IPS DF 6.9 (cell line): ENCODE measurements at regions not wholly inside any gene's neighbourhood (a gene's known extent, or its start where the extent isn't known, plus 50 kb on each side); places are given as distances from the start of the nearest gene placed in this dataset.
"Not testable (repeated sequence)": the region's sequence is repeated elsewhere in the genome, so short reads cannot be mapped to it uniquely, and the experiment has no call there.

Experiments
- DNase-seq: peaks from one replicate; pipeline ENCODE4 v3.0.0-alpha.2; 2013; ENCODE audit warnings: low read depth, low spot score
- H3K27ac ChIP-seq: one replicate; pipeline ENCODE4 v1.5.1; 2013; ENCODE audit warnings: low read length, control low read depth
- H3K27me3 ChIP-seq: 2 replicates; pipeline ENCODE4 v1.6.1; 2013; ENCODE audit warnings: mild to moderate bottlenecking, low read length; ENCODE audit not compliant: control insufficient read depth, insufficient read depth
- H3K36me3 ChIP-seq: 2 replicates; pipeline ENCODE4 v1.6.1; 2013; ENCODE audit warnings: low read length; ENCODE audit not compliant: control insufficient read depth, insufficient read depth
- H3K4me1 ChIP-seq: 2 replicates; pipeline ENCODE4 v1.6.1; 2013; ENCODE audit warnings: low read length; ENCODE audit not compliant: control insufficient read depth, insufficient read depth
- H3K4me3 ChIP-seq: 2 replicates; pipeline ENCODE4 v1.5.1; 2013; ENCODE audit warnings: mild to moderate bottlenecking, low read length
- H3K9me3 ChIP-seq: 2 replicates; pipeline ENCODE4 v1.6.1; 2013; ENCODE audit warnings: low read length, inconsistent platforms; ENCODE audit not compliant: control insufficient read depth, insufficient read depth
- WGBS: extraction: QIAGEN DNeasy Blood & Tissue Kit; methylation state at CpG from one replicate; pipeline ENCODE4 v1.1.7; 2013; ENCODE audit warnings: mixed read lengths, missing lambda C conversion rate; ENCODE audit not compliant: insufficient read length, insufficient coverage; 5-methylcytosine and 5-hydroxymethylcytosine counted together

- WGBS = no CpG with 5 or more reads among the region's 4 CpGs
- Histone ChIP-seq H3K4me3 (no peak overlapping the region), H3K9me3 (no peaks in the 10 kb centered on the region), H3K4me1 (no peaks in the 10 kb centered on the region), H3K36me3 (no peaks in the 10 kb centered on the region), H3K27ac (no peak overlapping the region), H3K27me3 (no peaks in the 10 kb centered on the region)
- no peak for DNase-seq
Observed at GRCh38 chr6:81307651-81308214, 444.7 kb downstream of the TENT5A start.

- DNase-seq = no peak
- Histone ChIP-seq H3K4me3 (no peak overlapping the region), H3K9me3 (no peaks in the 10 kb centered on the region), H3K4me1 (no peaks in the 10 kb centered on the region), H3K36me3 (no peaks in the 10 kb centered on the region), H3K27ac (no peak overlapping the region), H3K27me3 (no peaks in the 10 kb centered on the region)
- WGBS = no CpG with 5 or more reads among the region's 1 CpG
Observed at GRCh38 chr6:81304466-81304865, 448.0 kb downstream of the TENT5A start.

GRCh38 chr6:81300961-81301360 lies 451.5 kb downstream of the TENT5A start:
- no peak overlapping the region for H3K27ac ChIP-seq
- no peaks in the 10 kb centered on the region for H3K27me3 ChIP-seq
- no peaks in the 10 kb centered on the region for H3K9me3 ChIP-seq
- H3K4me3 ChIP-seq = no peak overlapping the region
- H3K36me3 ChIP-seq = no peaks in the 10 kb centered on the region
- no CpG with 5 or more reads among the region's 1 CpG for WGBS
- H3K4me1 ChIP-seq = no peaks in the 10 kb centered on the region
- no peak for DNase-seq

GRCh38 chr6:81298751-81299150 lies 453.7 kb downstream of the TENT5A start:
- Histone ChIP-seq H3K9me3 (no peaks in the 10 kb centered on the region), H3K27me3 (no peaks in the 10 kb centered on the region), H3K4me3 (no peak overlapping the region), H3K36me3 (no peaks in the 10 kb centered on the region), H3K27ac (no peak overlapping the region), H3K4me1 (no peaks in the 10 kb centered on the region)
- WGBS = no CpG with 5 or more reads among the region's 3 CpGs
- no peak for DNase-seq

- H3K4me3 ChIP-seq = no peak overlapping the region
- H3K9me3 ChIP-seq = no peaks in the 10 kb centered on the region
- DNase-seq = no peak
- H3K36me3 ChIP-seq = no peaks in the 10 kb centered on the region
- no peaks in the 10 kb centered on the region for H3K27me3 ChIP-seq
- no peak overlapping the region for H3K27ac ChIP-seq
- H3K4me1 ChIP-seq = no peaks in the 10 kb centered on the region
Observed at GRCh38 chr6:81295310-81295709, 457.2 kb downstream of the TENT5A start.

- Histone ChIP-seq H3K36me3 (no peaks in the 10 kb centered on the region), H3K4me1 (no peaks in the 10 kb centered on the region), H3K4me3 (no peak overlapping the region), H3K9me3 (no peaks in the 10 kb centered on the region), H3K27ac (no peak overlapping the region), H3K27me3 (no peaks in the 10 kb centered on the region)
- no peak for DNase-seq
- WGBS = no CpG with 5 or more reads among the region's 2 CpGs
Observed at GRCh38 chr6:81293896-81294295, 458.6 kb downstream of the TENT5A start.

GRCh38 chr6:81289229-81289628 lies 463.3 kb downstream of the TENT5A start:
- no peak for DNase-seq
- Histone ChIP-seq H3K27me3 (no peaks in the 10 kb centered on the region), H3K27ac (no peak overlapping the region), H3K4me3 (no peak overlapping the region), H3K36me3 (no peaks in the 10 kb centered on the region), H3K4me1 (no peaks in the 10 kb centered on the region), H3K9me3 (no peaks in the 10 kb centered on the region)

GRCh38 chr6:81265106-81265505 lies 487.4 kb downstream of the TENT5A start:
- DNase-seq = no peak
- H3K27me3 ChIP-seq = no peaks in the 10 kb centered on the region
- no CpG with 5 or more reads among the region's 4 CpGs for WGBS
- H3K9me3 ChIP-seq = no peaks in the 10 kb centered on the region
- no peaks in the 10 kb centered on the region for H3K4me1 ChIP-seq
- H3K36me3 ChIP-seq = no peaks in the 10 kb centered on the region
- H3K27ac ChIP-seq = no peak overlapping the region
- H3K4me3 ChIP-seq = no peak overlapping the region

- no peak overlapping the region for H3K4me3 ChIP-seq
Observed at GRCh38 chr6:81263531-81264168, 488.8 kb downstream of the TENT5A start.

GRCh38 chr6:81262656-81263055 lies 489.8 kb downstream of the TENT5A start:
- no peaks in the 10 kb centered on the region for H3K36me3 ChIP-seq
- no CpG with 5 or more reads among the region's 8 CpGs for WGBS
- no peaks in the 10 kb centered on the region for H3K9me3 ChIP-seq
- no peak overlapping the region for H3K27ac ChIP-seq
- H3K27me3 ChIP-seq = no peaks in the 10 kb centered on the region
- DNase-seq = no peak
- no peak overlapping the region for H3K4me3 ChIP-seq
- no peaks in the 10 kb centered on the region for H3K4me1 ChIP-seq

More at GRCh38 chr6:81263531-81264168, 488.8 kb downstream of the TENT5A start:
- Histone ChIP-seq H3K9me3 (no peaks in the 10 kb centered on the region), H3K36me3 (no peaks in the 10 kb centered on the region), H3K27ac (no peak overlapping the region), H3K4me1 (no peaks in the 10 kb centered on the region), H3K27me3 (no peaks in the 10 kb centered on the region)
- DNase-seq = no peak
- WGBS = no CpG with 5 or more reads among the region's 17 CpGs

- WGBS = no CpG with 5 or more reads among the region's 6 CpGs
Observed at GRCh38 chr6:81256223-81256622, 496.3 kb downstream of the TENT5A start.

More at GRCh38 chr6:81256223-81256622, 496.3 kb downstream of the TENT5A start:
- H3K27me3 ChIP-seq, H3K4me1 ChIP-seq, H3K4me3 ChIP-seq, H3K36me3 ChIP-seq, DNase-seq, H3K9me3 ChIP-seq, H3K27ac ChIP-seq: not testable (repeated sequence)
